ENCODE measurements at regions not wholly inside any gene's neighbourhood (a gene's known extent, or its start where the extent isn't known, plus 50 kb on each side); places are given as distances from the start of the nearest gene placed in this dataset. TPM values are rescaled to one million over a fixed set of nuclear protein-coding genes. Genes with fewer than 3 reads are reported as not detected.

Small RNA genes in the stretch of these regions (small RNA-seq; reads per million reads assigned to genes)
- gene SNRPEP3 = not detected

Measured in GM12878 (cell line).